OCI-LY1 (cell line): ENCODE measurements at regions not wholly inside any gene's neighbourhood (a gene's known extent, or its start where the extent isn't known, plus 50 kb on each side); places are given as distances from the start of the nearest gene placed in this dataset.

Experiments
- EZH2 ChIP-seq: fragments of 200-600 bp; sonication (generic), shearing (Covaris generic); IDR thresholded peaks from 2 replicates; pipeline ENCODE4 v1.8.0; 2017; ENCODE audit warnings: borderline replicate concordance, mixed run types, mild to moderate bottlenecking, antibody characterized with exemption, low read length, moderate library complexity, mixed read lengths
- TF ChIP-seq, protein P1 (sequence below): fragments of 200-600 bp; sonication (generic), shearing (Covaris generic); IDR thresholded peaks from 2 replicates; pipeline ENCODE4 v1.5.1; 2017; ENCODE audit warnings: mild to moderate bottlenecking, antibody characterized with exemption, low read length, moderate library complexity, mixed read lengths

DNA sequence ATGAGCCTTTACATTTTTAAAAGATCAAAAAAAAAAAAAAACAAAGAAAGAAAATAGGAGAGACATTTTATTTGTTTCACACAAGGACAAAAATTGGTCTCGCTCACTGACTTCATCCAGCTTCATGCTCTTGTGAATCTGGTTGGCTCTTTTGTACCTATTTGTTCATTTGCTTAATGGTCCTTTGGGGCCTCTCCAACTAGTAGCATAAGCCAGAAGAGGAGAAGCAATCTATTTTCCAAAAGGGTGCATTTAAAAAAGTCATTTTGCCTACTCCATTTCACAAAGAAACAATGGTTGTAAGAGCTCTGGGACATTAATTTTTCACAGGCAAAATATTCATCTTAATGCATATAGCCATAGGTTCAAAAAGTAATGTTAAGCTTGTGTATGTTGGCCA, 168.3 kb upstream of the ADAMTS9 start:
- TF ChIP-seq, protein P1, sequence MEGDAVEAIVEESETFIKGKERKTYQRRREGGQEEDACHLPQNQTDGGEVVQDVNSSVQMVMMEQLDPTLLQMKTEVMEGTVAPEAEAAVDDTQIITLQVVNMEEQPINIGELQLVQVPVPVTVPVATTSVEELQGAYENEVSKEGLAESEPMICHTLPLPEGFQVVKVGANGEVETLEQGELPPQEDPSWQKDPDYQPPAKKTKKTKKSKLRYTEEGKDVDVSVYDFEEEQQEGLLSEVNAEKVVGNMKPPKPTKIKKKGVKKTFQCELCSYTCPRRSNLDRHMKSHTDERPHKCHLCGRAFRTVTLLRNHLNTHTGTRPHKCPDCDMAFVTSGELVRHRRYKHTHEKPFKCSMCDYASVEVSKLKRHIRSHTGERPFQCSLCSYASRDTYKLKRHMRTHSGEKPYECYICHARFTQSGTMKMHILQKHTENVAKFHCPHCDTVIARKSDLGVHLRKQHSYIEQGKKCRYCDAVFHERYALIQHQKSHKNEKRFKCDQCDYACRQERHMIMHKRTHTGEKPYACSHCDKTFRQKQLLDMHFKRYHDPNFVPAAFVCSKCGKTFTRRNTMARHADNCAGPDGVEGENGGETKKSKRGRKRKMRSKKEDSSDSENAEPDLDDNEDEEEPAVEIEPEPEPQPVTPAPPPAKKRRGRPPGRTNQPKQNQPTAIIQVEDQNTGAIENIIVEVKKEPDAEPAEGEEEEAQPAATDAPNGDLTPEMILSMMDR: no peak
- TF ChIP-seq EZH2: no peak
